ENCODE measurements at regions not wholly inside any gene's neighbourhood (a gene's known extent, or its start where the extent isn't known, plus 50 kb on each side); places are given as distances from the start of the nearest gene placed in this dataset.

GRCh38 chr4:111890412-111890811 lies 254.8 kb upstream of the FAM241A start (continued):
- TF ChIP-seq ZNF609 (CRISPR knock-in tag; IDR thresholded peaks at IDR 0.05; ENCODE audit: borderline replicate concordance) (no peak), MAFG (tag; conservative IDR thresholded peaks at IDR 0.05) (no peak), CEBPZ (IDR thresholded peaks at IDR 0.05; ENCODE audit: borderline replicate concordance, low read depth, low read length) (no peak), EP400 (IDR thresholded peaks at IDR 0.05) (no peak), NEUROD1 (IDR thresholded peaks at IDR 0.05; ENCODE audit: borderline replicate concordance, low read depth, low read length, partially characterized antibody) (no peak), DLX4 (CRISPR knock-in tag; IDR thresholded peaks at IDR 0.05) (no peak), ZNF143 (CRISPR knock-in tag; IDR thresholded peaks at IDR 0.05) (no peak), SMC3 (conservative IDR thresholded peaks at IDR 0.05; ENCODE audit: insufficient read depth, low read depth, low read length) (no peak)
